B cell (primary cell): ENCODE measurements at regions not wholly inside any gene's neighbourhood (a gene's known extent, or its start where the extent isn't known, plus 50 kb on each side); places are given as distances from the start of the nearest gene placed in this dataset.

ENCODE experiments used
- CTCF ChIP-seq: fragments of 200-600 bp; IDR thresholded peaks from one replicate; pipeline ENCODE4 v1.8.0; 2022; ENCODE audit warnings: antibody characterized with exemption, mild to moderate bottlenecking
- EZH2 ChIP-seq: IDR thresholded peaks from 2 replicates; pipeline ENCODE4 v1.6.1; 2012; ENCODE audit warnings: borderline replicate concordance, low read depth, mild to moderate bottlenecking, moderate library complexity, low read length; ENCODE audit not compliant: insufficient read depth, poor library complexity, severe bottlenecking

- TF ChIP-seq CTCF (no peak), EZH2 (no peak)
Observed at GRCh38 chr6:20029979-20030378, 182.3 kb downstream of the MBOAT1 start.
